ENCODE measurements at regions not wholly inside any gene's neighbourhood (a gene's known extent, or its start where the extent isn't known, plus 50 kb on each side); places are given as distances from the start of the nearest gene placed in this dataset.

DNA sequence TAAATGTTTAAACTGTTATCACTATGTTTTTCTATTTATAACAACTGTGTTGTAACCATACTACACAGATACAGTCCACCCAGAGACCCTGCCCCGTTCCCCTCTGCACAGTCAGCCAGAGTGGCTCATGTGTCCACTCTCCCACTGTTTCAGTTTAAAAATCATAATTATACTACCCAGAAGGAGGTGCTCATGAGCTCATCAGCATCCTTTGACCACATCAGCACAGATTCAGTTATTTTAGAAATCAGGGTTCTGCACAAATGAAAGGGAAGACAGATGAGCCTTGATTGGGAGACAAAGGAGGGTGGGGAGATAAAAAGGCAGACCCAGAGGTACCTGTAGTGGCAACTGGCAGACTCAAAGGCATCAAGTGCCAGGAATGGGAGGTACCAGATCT is 124.3 kb downstream of the RCN1 start:
- intact Hi-C loops (cut with micrococcal nuclease; ENCODE audit: unreplicated experiment) (no loop called here), in situ Hi-C loops (cut with HindIII; ENCODE audit: extremely low pct_ligation_motif_present, low pct_unique_long_range_greater_than_20kb) (no loop called here)
- Histone ChIP-seq H3K4me1 (ENCODE audit: insufficient read depth, low read length) (no peaks in the 10 kb centered on the region), H3K4me3 (replicated peaks in 1 of 3; ENCODE audit: insufficient read depth in 1 of 3, low read depth in 2 of 3, low read length in 3 of 3) (no peak overlapping the region), H2AFZ (ENCODE audit: low read length) (no peak overlapping the region), H3K36me3 (replicated peaks in 1 of 2; ENCODE audit: control insufficient read depth in 1 of 2, insufficient read depth in 2 of 2, low read length in 2 of 2) (no peaks in the 10 kb centered on the region), H3K9ac (ENCODE audit: insufficient read depth, low read depth, low read length) (no peak overlapping the region), H4K20me1 (ENCODE audit: insufficient read depth, low read length) (no peaks in the 10 kb centered on the region), H3K27me3 (ENCODE audit: control insufficient read depth in 1 of 2, insufficient read depth in 2 of 2, low read length in 2 of 2) (no peaks in the 10 kb centered on the region; a peak in 2 of 5 replicates), H3K27ac (ENCODE audit: extremely low read length, insufficient read depth, low read length) (no peak overlapping the region), H3K79me2 (ENCODE audit: insufficient read depth, low read length) (no peaks in the 10 kb centered on the region), H3K4me2 (ENCODE audit: low read depth, low read length) (no peak overlapping the region), H3K9me3 (ENCODE audit: low read length) (no peaks in the 10 kb centered on the region)
- WGBS (ENCODE audit: low lambda C conversion rate): 0% methylated on average over 1 of the region's 1 CpG
- CTCF ChIA-PET (ENCODE audit: low intra/inter-chr PET ratio, low total read pairs): interaction anchor here (0.6 kb wide), 1 partner anchor 1297 kb away, joined by 5 read pairs; no protein-coding TSS in a partner anchor
- FAIRE-seq (no peak), ATAC-seq (no peak), DNase-seq (ENCODE audit: low spot score) (no peak)
- BruUV-seq (replicated peaks): no TSS peak
- TF ChIP-seq ZNF598 (CRISPR knock-in tag; IDR thresholded peaks at IDR 0.05; ENCODE audit: borderline replicate concordance) (no peak), ZNF430 (CRISPR knock-in tag; IDR thresholded peaks at IDR 0.05) (no peak), ZNF761 (CRISPR knock-in tag; conservative IDR thresholded peaks at IDR 0.05) (no peak), ZNF619 (CRISPR knock-in tag; IDR thresholded peaks at IDR 0.05) (no peak), IKZF4 (CRISPR knock-in tag; IDR thresholded peaks at IDR 0.05; ENCODE audit: borderline replicate concordance, low read depth, not compliant biosample characterization) (no peak), SRF (IDR thresholded peaks at IDR 0.05; ENCODE audit: low read depth, low read length) (no peak), ZBTB3 (CRISPR knock-in tag; IDR thresholded peaks at IDR 0.05; ENCODE audit: borderline replicate concordance, low read depth) (no peak), ZNF850 (CRISPR knock-in tag; conservative IDR thresholded peaks at IDR 0.05) (no peak), PITX1 (CRISPR knock-in tag; IDR thresholded peaks at IDR 0.05) (no peak), ZNF776 (CRISPR knock-in tag; IDR thresholded peaks at IDR 0.05) (no peak), ZNF552 (CRISPR knock-in tag; IDR thresholded peaks at IDR 0.05; ENCODE audit: borderline replicate concordance) (no peak), ZNF530 (CRISPR knock-in tag; IDR thresholded peaks at IDR 0.05; ENCODE audit: low read depth) (no peak), ZBTB20 (CRISPR knock-in tag; IDR thresholded peaks at IDR 0.05; ENCODE audit: borderline replicate concordance, low read depth) (no peak)
- POLR2A ChIA-PET: no interaction called here
